HG02763 (cell line): ENCODE measurements at regions not wholly inside any gene's neighbourhood (a gene's known extent, or its start where the extent isn't known, plus 50 kb on each side); places are given as distances from the start of the nearest gene placed in this dataset.

Source experiments
- ATAC-seq: cut with Tn5 transposase; IDR thresholded peaks from one replicate; pipeline ENCODE4 v1.9.1; 2021; ENCODE audit warnings: mild to moderate bottlenecking, moderate library complexity; ENCODE audit not compliant: unreplicated experiment

DNA sequence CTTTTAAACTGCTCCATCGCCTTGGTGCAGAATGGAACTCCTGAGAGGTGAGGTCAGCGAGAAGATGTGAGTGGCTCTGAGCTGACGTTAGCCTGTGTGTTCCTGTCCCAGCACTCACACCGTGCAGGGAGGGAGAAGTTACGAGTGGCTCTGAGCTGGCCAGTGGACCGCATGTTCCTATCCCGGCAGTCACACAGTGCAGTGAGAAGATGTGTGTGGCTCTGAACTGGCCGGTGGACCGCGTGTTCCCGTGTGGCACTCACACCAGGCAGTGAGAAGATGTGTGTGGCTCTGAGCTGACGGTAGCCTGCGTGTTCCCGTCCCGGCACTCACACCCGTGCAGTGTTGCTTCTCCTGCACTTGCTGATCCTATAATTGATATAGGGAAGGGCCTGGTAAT is 59.9 kb downstream of the VCPKMT start:
- ATAC-seq = no peak

DNA sequence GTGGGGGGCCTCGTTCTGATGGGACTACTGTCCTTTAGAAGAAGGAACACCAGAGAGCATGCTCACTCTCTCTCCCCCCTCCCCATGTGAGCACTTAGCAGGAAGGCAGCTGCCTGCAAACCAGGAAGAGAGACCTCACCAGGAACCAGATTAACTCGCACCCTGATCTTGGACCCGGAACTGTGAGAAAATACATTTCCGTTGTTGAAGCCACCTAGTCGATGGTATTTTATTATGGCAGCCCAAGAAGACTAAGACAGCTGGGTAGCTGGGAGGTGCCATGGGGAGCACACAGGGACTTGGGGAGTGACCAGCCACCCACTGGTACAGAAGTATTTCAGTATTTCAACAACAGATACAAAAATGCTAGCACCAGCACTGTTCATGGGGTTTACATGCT is 59.0 kb downstream of the VCPKMT start:
- ATAC-seq = no peak

DNA sequence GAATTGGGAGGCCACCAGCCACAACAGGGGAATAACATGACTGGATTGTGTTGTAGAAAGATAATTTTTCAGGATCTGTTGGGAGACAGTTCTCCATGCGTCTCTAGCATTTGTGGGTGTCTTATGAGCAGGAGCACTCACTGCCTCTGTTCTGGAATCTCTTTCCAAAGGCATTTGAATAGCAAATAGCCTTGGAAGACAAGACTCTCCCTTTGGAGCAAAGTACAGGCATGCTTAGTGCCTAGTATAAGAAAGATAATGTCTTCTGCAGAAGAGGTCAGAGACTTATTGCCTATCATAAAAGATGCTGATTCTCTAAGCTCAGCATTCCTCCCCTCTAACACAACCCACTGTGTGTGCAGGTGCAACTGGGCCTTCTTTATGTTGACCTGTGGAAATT is 58.3 kb downstream of the VCPKMT start:
- no peak for ATAC-seq
